T-cell (primary cell): ENCODE measurements at regions not wholly inside any gene's neighbourhood (a gene's known extent, or its start where the extent isn't known, plus 50 kb on each side); places are given as distances from the start of the nearest gene placed in this dataset.
"Not testable (repeated sequence)": the region's sequence is repeated elsewhere in the genome, so short reads cannot be mapped to it uniquely, and the experiment has no call there.

Source experiments
- ATAC-seq, 4 experiments: fragments of 200-7000 bp in 3 of 4; fragments of 150-1000 bp in 1 of 4; cut with Tn5 transposase; replicated peaks in 1 of 4; 1 replicate in 3 of 4; 2 replicates in 1 of 4; pipeline ENCODE4 v1.10.0; 2021; ENCODE audit warnings: moderate library complexity in 3 of 4, mild to moderate bottlenecking in 2 of 4, moderate number of reproducible peaks in 1 of 4
- CTCF ChIA-PET, 2 donors: fragments of 300-600 bp; sonication (Branson Sonifier 250); formaldehyde crosslinking; loops; one replicate each; lab custom pipeline; 2022; ENCODE audit warnings: antibody characterized with exemption in 2 of 2; lab: Charles Lee
- POLR2A ChIA-PET, 2 donors: fragments of 300-600 bp; sonication (Branson Sonifier 250); formaldehyde crosslinking; loops; one replicate each; lab custom pipeline; 2022; ENCODE audit warnings: antibody characterized with exemption in 2 of 2; lab: Charles Lee
- DNase-seq, 35 experiments: peaks; one replicate each; pipeline versions ENCODE4 v3.0.0 to v3.0.0-alpha.2; 2013 to 2023
- H3K27ac ChIP-seq: one replicate; pipeline ENCODE4 v1.5.1; 2013; ENCODE audit warnings: low read length
- H3K27me3 ChIP-seq, 2 experiments: replicated peaks in 1 of 2; 1 replicate in 1 of 2; 2 replicates in 1 of 2; pipeline versions ENCODE4 v1.6.1 to v1.7.0; 2013; ENCODE audit warnings: low read length in 1 of 2, mixed read lengths in 1 of 2; ENCODE audit not compliant: control insufficient read depth in 2 of 2, insufficient read depth in 2 of 2; ENCODE audit errors: extremely low read depth in 1 of 2
- H3K36me3 ChIP-seq, 2 donors: 1 replicate in 1 of 2; 2 replicates in 1 of 2; pipeline versions ENCODE4 v1.6.1 to v1.7.0; 2013; ENCODE audit warnings: low read length in 1 of 2; ENCODE audit not compliant: control insufficient read depth in 2 of 2, insufficient read depth in 1 of 2; ENCODE audit errors: extremely low read depth in 1 of 2
- H3K4me1 ChIP-seq, 2 experiments: 1 replicate in 1 of 2; 2 replicates in 1 of 2; pipeline versions ENCODE4 v1.6.1 to v1.7.0; 2013; ENCODE audit warnings: low read length in 2 of 2, mixed read lengths in 1 of 2; ENCODE audit not compliant: insufficient read depth in 2 of 2, control insufficient read depth in 1 of 2; ENCODE audit errors: extremely low read depth in 1 of 2
- H3K4me3 ChIP-seq, 2 donors: 1 replicate in 1 of 2; 2 replicates in 1 of 2; pipeline versions ENCODE4 v1.5.1 to v1.7.0; 2013; ENCODE audit warnings: mild to moderate bottlenecking in 2 of 2, low read length in 1 of 2, moderate library complexity in 1 of 2; ENCODE audit not compliant: control insufficient read depth in 1 of 2; ENCODE audit errors: extremely low read depth in 1 of 2
- H3K9me3 ChIP-seq: 2 replicates; pipeline ENCODE4 v1.7.0; 2013
- H3K27ac Mint-ChIP-seq, 2 donors: one replicate each; pipeline ENCODE4 v1.8.0; 2020 to 2021; ENCODE audit warnings: mild to moderate bottlenecking in 2 of 2, mixed read lengths in 2 of 2
- H3K27me3 Mint-ChIP-seq, 2 donors: one replicate each; pipeline ENCODE4 v1.8.0; 2021 to 2022; ENCODE audit warnings: mixed read lengths in 2 of 2
- H3K36me3 Mint-ChIP-seq: one replicate; pipeline ENCODE4 v1.8.0; 2021; ENCODE audit warnings: mixed read lengths
- H3K4me1 Mint-ChIP-seq, 3 donors: one replicate each; pipeline ENCODE4 v1.8.0; 2020 to 2022; ENCODE audit warnings: mixed read lengths in 3 of 3, mild to moderate bottlenecking in 1 of 3
- H3K4me3 Mint-ChIP-seq, 3 donors: one replicate each; pipeline ENCODE4 v1.8.0; 2020 to 2022; ENCODE audit warnings: mild to moderate bottlenecking in 3 of 3, mixed read lengths in 3 of 3, moderate library complexity in 3 of 3
- H3K9me3 Mint-ChIP-seq, 3 donors: one replicate each; pipeline ENCODE4 v1.8.0; 2020 to 2022; ENCODE audit warnings: mixed read lengths in 3 of 3
- WGBS: methylation state at CpG from one replicate; pipeline ENCODE4 v1.1.5; 2013; ENCODE audit warnings: missing lambda C conversion rate; ENCODE audit not compliant: insufficient coverage; 5-methylcytosine and 5-hydroxymethylcytosine counted together

- no peaks in the 10 kb centered on the region for H3K27me3 Mint-ChIP-seq
- WGBS: no CpG with 5 or more reads among the region's 1 CpG
- no peaks in the 10 kb centered on the region for H3K9me3 ChIP-seq
- no peak overlapping the region for H3K27ac ChIP-seq
- H3K4me3 Mint-ChIP-seq: no peak overlapping the region
- H3K4me1 ChIP-seq: no peaks in the 10 kb centered on the region
- H3K27me3 ChIP-seq: no peaks in the 10 kb centered on the region
- no peaks in the 10 kb centered on the region for H3K36me3 Mint-ChIP-seq
- H3K36me3 ChIP-seq: no peaks in the 10 kb centered on the region
- no peaks in the 10 kb centered on the region for H3K4me1 Mint-ChIP-seq
- H3K27ac Mint-ChIP-seq: no peak overlapping the region
- no peak overlapping the region for H3K4me3 ChIP-seq
- ATAC-seq (no peak), DNase-seq (no peak)
- ChIA-PET POLR2A (no interaction called here), CTCF (no interaction called here)
- H3K9me3 Mint-ChIP-seq: peaks cover 2 to 16% (median 5%) of the 10 kb centered on the region in 3 donors
These were observed 375.9 kb upstream of the NAALADL2 start for GRCh38 chr3:174483254-174483653.

- H3K27ac Mint-ChIP-seq, H3K36me3 ChIP-seq: not testable (repeated sequence)
These were observed 375.3 kb upstream of the NAALADL2 start for GRCh38 chr3:174483856-174484255.

GRCh38 chr3:174488527-174488926 lies 370.6 kb upstream of the NAALADL2 start:
- DNase-seq (no peak), ATAC-seq (no peak)

More at GRCh38 chr3:174483856-174484255, 375.3 kb upstream of the NAALADL2 start:
- H3K4me1 Mint-ChIP-seq, H3K4me3 ChIP-seq, H3K27me3 Mint-ChIP-seq, H3K27ac ChIP-seq, H3K9me3 ChIP-seq, POLR2A ChIA-PET, H3K4me3 Mint-ChIP-seq, DNase-seq, ATAC-seq, H3K4me1 ChIP-seq, CTCF ChIA-PET, H3K36me3 Mint-ChIP-seq, H3K27me3 ChIP-seq: not testable (repeated sequence)
- no CpG with 5 or more reads among the region's 7 CpGs for WGBS
- H3K9me3 Mint-ChIP-seq: peaks cover 2 to 16% (median 10%) of the 10 kb centered on the region in 3 donors

GRCh38 chr3:174495311-174495710 lies 363.8 kb upstream of the NAALADL2 start:
- no peak overlapping the region for H3K27ac ChIP-seq
- H3K9me3 ChIP-seq: no peaks in the 10 kb centered on the region
- no peaks in the 10 kb centered on the region for H3K36me3 ChIP-seq
- H3K27ac Mint-ChIP-seq: no peak overlapping the region
- H3K27me3 ChIP-seq: no peaks in the 10 kb centered on the region
- no peak overlapping the region for H3K4me3 Mint-ChIP-seq
- no peaks in the 10 kb centered on the region for H3K27me3 Mint-ChIP-seq
- peaks cover 0 to 3% (median 0%) of the 10 kb centered on the region in 3 donors for H3K9me3 Mint-ChIP-seq
- no peak for DNase-seq
- H3K4me3 ChIP-seq: no peak overlapping the region
- H3K36me3 Mint-ChIP-seq: no peaks in the 10 kb centered on the region
- ATAC-seq: no peak
- CTCF ChIA-PET: no interaction called here
- POLR2A ChIA-PET: no interaction called here
- H3K4me1 Mint-ChIP-seq: no peaks in the 10 kb centered on the region
- 83% methylated on average over 1 of the region's 4 CpGs for WGBS
- H3K4me1 ChIP-seq: no peaks in the 10 kb centered on the region

More at GRCh38 chr3:174488527-174488926, 370.6 kb upstream of the NAALADL2 start:
- Histone ChIP-seq H3K9me3 (no peaks in the 10 kb centered on the region), H3K4me1 (no peaks in the 10 kb centered on the region), H3K27me3 (no peaks in the 10 kb centered on the region), H3K36me3 (no peaks in the 10 kb centered on the region), H3K4me3 (no peak overlapping the region), H3K27ac (no peak overlapping the region)
- no peak overlapping the region for H3K4me3 Mint-ChIP-seq
- no peaks in the 10 kb centered on the region for H3K36me3 Mint-ChIP-seq
- WGBS: 100% methylated on average over 1 of the region's 2 CpGs
- no peaks in the 10 kb centered on the region for H3K4me1 Mint-ChIP-seq
- CTCF ChIA-PET: no interaction called here
- no peak overlapping the region for H3K27ac Mint-ChIP-seq
- H3K27me3 Mint-ChIP-seq: no peaks in the 10 kb centered on the region
- POLR2A ChIA-PET: interaction anchor here in 1 of 2 donors (1.1 kb wide), 1 partner anchor 29 kb away, joined by 3 read pairs; no protein-coding TSS in a partner anchor
- H3K9me3 Mint-ChIP-seq: peaks cover 7 to 23% (median 9%) of the 10 kb centered on the region in 3 donors

- Mint-ChIP-seq H3K4me3 (no peak overlapping the region), H3K36me3 (no peaks in the 10 kb centered on the region), H3K4me1 (no peaks in the 10 kb centered on the region), H3K27me3 (no peaks in the 10 kb centered on the region), H3K27ac (no peak overlapping the region), H3K9me3 (peaks cover 0 to 4% (median 0%) of the 10 kb centered on the region in 3 donors)
- Histone ChIP-seq H3K9me3 (no peaks in the 10 kb centered on the region), H3K27ac (no peak overlapping the region), H3K27me3 (no peaks in the 10 kb centered on the region), H3K4me3 (no peak overlapping the region), H3K4me1 (no peaks in the 10 kb centered on the region), H3K36me3 (no peaks in the 10 kb centered on the region)
- DNase-seq (no peak), ATAC-seq (no peak)
- CTCF ChIA-PET: no interaction called here
- POLR2A ChIA-PET: no interaction called here
- no CpG with 5 or more reads among the region's 1 CpG for WGBS
These were observed 363.2 kb upstream of the NAALADL2 start for GRCh38 chr3:174495928-174496327.

GRCh38 chr3:174498638-174499037 lies 360.5 kb upstream of the NAALADL2 start:
- CTCF ChIA-PET: no interaction called here
- Histone ChIP-seq H3K4me1 (no peaks in the 10 kb centered on the region), H3K27me3 (no peaks in the 10 kb centered on the region), H3K9me3 (no peaks in the 10 kb centered on the region), H3K4me3 (no peak overlapping the region), H3K36me3 (no peaks in the 10 kb centered on the region), H3K27ac (no peak overlapping the region)
- DNase-seq (no peak), ATAC-seq (no peak)
- Mint-ChIP-seq H3K9me3 (peaks cover 0 to 4% (median 0%) of the 10 kb centered on the region in 3 donors), H3K27me3 (no peaks in the 10 kb centered on the region), H3K4me1 (no peaks in the 10 kb centered on the region), H3K36me3 (no peaks in the 10 kb centered on the region), H3K27ac (no peak overlapping the region), H3K4me3 (no peak overlapping the region)
- no CpG with 5 or more reads among the region's 2 CpGs for WGBS
- POLR2A ChIA-PET: no interaction called here

- DNase-seq (no peak), ATAC-seq (no peak)
- Mint-ChIP-seq H3K27ac (no peak overlapping the region), H3K27me3 (no peaks in the 10 kb centered on the region), H3K4me3 (no peak overlapping the region), H3K36me3 (no peaks in the 10 kb centered on the region), H3K4me1 (no peaks in the 10 kb centered on the region), H3K9me3 (peaks cover 0 to 6% (median 5%) of the 10 kb centered on the region in 3 donors)
- no peaks in the 10 kb centered on the region for H3K27me3 ChIP-seq
- H3K36me3 ChIP-seq: no peaks in the 10 kb centered on the region
- H3K4me1 ChIP-seq: no peaks in the 10 kb centered on the region
- no peak overlapping the region for H3K4me3 ChIP-seq
- H3K9me3 ChIP-seq: no peaks in the 10 kb centered on the region
- CTCF ChIA-PET: no interaction called here
- H3K27ac ChIP-seq: no peak overlapping the region
- POLR2A ChIA-PET: no interaction called here
- no CpG with 5 or more reads among the region's 1 CpG for WGBS
These were observed 353.9 kb upstream of the NAALADL2 start for GRCh38 chr3:174505266-174505665.
